NCI-H510A (cell line): ENCODE measurements at regions not wholly inside any gene's neighbourhood (a gene's known extent, or its start where the extent isn't known, plus 50 kb on each side); places are given as distances from the start of the nearest gene placed in this dataset.
"Not testable (repeated sequence)": the region's sequence is repeated elsewhere in the genome, so short reads cannot be mapped to it uniquely, and the experiment has no call there.

Experiments
- DNase-seq: peaks from one replicate; lab custom pipeline; 2025; lab: John Stamatoyannopoulos, UW

GRCh38 chr4:131337936-131338335 is 1811.2 kb upstream of the PCDH10 start:
- DNase-seq: no peak

- no peak for DNase-seq
These were observed 1810.0 kb upstream of the PCDH10 start for GRCh38 chr4:131339137-131339536.

- no peak for DNase-seq
These were observed 1804.3 kb upstream of the PCDH10 start for GRCh38 chr4:131344761-131345160.

- no peak for DNase-seq
These were observed 1801.3 kb upstream of the PCDH10 start for GRCh38 chr4:131347816-131348215.

- DNase-seq: no peak
These were observed 1800.8 kb upstream of the PCDH10 start for GRCh38 chr4:131348263-131348662.

- DNase-seq: not testable (repeated sequence)
These were observed 1796.7 kb upstream of the PCDH10 start for GRCh38 chr4:131352371-131352770.

GRCh38 chr4:131366714-131367113 is 1782.4 kb upstream of the PCDH10 start:
- no peak for DNase-seq

GRCh38 chr4:131367441-131367840 is 1781.7 kb upstream of the PCDH10 start:
- no peak for DNase-seq

- DNase-seq: peak; percentile 55
These were observed 1778.2 kb upstream of the PCDH10 start for GRCh38 chr4:131370846-131371245.

- no peak for DNase-seq
These were observed 1768.0 kb upstream of the PCDH10 start for GRCh38 chr4:131381055-131381454.

- no peak for DNase-seq
These were observed 1766.3 kb upstream of the PCDH10 start for GRCh38 chr4:131382839-131383238.

GRCh38 chr4:131388277-131388676 is 1760.8 kb upstream of the PCDH10 start:
- DNase-seq: no peak

GRCh38 chr4:131408102-131408501 is 1741.0 kb upstream of the PCDH10 start:
- no peak for DNase-seq

GRCh38 chr4:131411393-131411792 is 1737.7 kb upstream of the PCDH10 start:
- DNase-seq: no peak

- DNase-seq: no peak
These were observed 1729.9 kb upstream of the PCDH10 start for GRCh38 chr4:131419147-131419546.

GRCh38 chr4:131426023-131426758 is 1722.9 kb upstream of the PCDH10 start:
- DNase-seq: no peak

- DNase-seq: no peak
These were observed 1722.1 kb upstream of the PCDH10 start for GRCh38 chr4:131427000-131427399.

- no peak for DNase-seq
These were observed 1718.8 kb upstream of the PCDH10 start for GRCh38 chr4:131430302-131430701.

GRCh38 chr4:131441004-131441688 is 1707.9 kb upstream of the PCDH10 start:
- DNase-seq: no peak

- DNase-seq: no peak
These were observed 1701.2 kb upstream of the PCDH10 start for GRCh38 chr4:131447883-131448282.

GRCh38 chr4:131450572-131451209 is 1698.4 kb upstream of the PCDH10 start:
- DNase-seq: no peak

- DNase-seq: no peak
These were observed 1689.5 kb upstream of the PCDH10 start for GRCh38 chr4:131459430-131460101.

GRCh38 chr4:131470360-131470759 is 1678.7 kb upstream of the PCDH10 start:
- no peak for DNase-seq
